RWPE1 (cell line): ENCODE measurements at regions not wholly inside any gene's neighbourhood (a gene's known extent, or its start where the extent isn't known, plus 50 kb on each side); places are given as distances from the start of the nearest gene placed in this dataset.

Experiments used
- CTCF ChIA-PET: fragments of 350-600 bp; sonication (Branson Sonifier 250); formaldehyde crosslinking; extraction: SDS; loops from one replicate; lab custom pipeline; 2021; lab: Yijun Ruan, JAX
- POLR2A ChIA-PET: fragments of 400-600 bp; formaldehyde crosslinking; extraction: SDS; loops from one replicate; lab custom pipeline; 2020; ENCODE audit warnings: antibody characterized with exemption; ENCODE audit not compliant: low non-redundant PET; lab: Yijun Ruan, JAX
- DNase-seq: peaks from one replicate; pipeline ENCODE4 v3.0.0; 2012; ENCODE audit warnings: low spot score
- H3K27ac ChIP-seq: fragments of 450-650 bp; 2 replicates; pipeline ENCODE4 v1.5.1; 2017
- TF ChIP-seq, protein P1 (sequence below): fragments of 450-650 bp; conservative IDR thresholded peaks from 2 replicates; pipeline ENCODE4 v1.5.1; 2017; ENCODE audit warnings: low read depth, mild to moderate bottlenecking

DNA sequence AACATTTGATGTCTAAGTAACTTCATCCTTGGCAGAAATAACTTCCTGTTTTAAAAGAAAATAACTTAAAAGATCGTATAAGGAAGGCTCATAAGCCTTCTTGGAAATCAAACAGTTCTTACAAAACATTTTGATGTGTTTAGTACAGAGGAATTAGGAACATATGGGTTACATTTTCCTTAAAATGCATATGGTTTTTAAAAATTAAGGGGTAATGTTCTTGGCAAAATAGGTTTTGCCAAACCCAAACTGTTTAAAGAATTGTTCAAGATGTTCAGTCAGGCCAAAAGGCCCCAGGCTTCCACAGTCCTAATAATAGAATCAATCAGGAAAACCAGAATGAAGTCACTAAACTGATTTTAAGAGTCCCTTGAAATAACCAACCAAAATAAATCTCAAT is 142.7 kb upstream of the SLC35B3 start:
- TF ChIP-seq, protein P1, sequence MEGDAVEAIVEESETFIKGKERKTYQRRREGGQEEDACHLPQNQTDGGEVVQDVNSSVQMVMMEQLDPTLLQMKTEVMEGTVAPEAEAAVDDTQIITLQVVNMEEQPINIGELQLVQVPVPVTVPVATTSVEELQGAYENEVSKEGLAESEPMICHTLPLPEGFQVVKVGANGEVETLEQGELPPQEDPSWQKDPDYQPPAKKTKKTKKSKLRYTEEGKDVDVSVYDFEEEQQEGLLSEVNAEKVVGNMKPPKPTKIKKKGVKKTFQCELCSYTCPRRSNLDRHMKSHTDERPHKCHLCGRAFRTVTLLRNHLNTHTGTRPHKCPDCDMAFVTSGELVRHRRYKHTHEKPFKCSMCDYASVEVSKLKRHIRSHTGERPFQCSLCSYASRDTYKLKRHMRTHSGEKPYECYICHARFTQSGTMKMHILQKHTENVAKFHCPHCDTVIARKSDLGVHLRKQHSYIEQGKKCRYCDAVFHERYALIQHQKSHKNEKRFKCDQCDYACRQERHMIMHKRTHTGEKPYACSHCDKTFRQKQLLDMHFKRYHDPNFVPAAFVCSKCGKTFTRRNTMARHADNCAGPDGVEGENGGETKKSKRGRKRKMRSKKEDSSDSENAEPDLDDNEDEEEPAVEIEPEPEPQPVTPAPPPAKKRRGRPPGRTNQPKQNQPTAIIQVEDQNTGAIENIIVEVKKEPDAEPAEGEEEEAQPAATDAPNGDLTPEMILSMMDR: no peak
- POLR2A ChIA-PET: no interaction called here

DNA sequence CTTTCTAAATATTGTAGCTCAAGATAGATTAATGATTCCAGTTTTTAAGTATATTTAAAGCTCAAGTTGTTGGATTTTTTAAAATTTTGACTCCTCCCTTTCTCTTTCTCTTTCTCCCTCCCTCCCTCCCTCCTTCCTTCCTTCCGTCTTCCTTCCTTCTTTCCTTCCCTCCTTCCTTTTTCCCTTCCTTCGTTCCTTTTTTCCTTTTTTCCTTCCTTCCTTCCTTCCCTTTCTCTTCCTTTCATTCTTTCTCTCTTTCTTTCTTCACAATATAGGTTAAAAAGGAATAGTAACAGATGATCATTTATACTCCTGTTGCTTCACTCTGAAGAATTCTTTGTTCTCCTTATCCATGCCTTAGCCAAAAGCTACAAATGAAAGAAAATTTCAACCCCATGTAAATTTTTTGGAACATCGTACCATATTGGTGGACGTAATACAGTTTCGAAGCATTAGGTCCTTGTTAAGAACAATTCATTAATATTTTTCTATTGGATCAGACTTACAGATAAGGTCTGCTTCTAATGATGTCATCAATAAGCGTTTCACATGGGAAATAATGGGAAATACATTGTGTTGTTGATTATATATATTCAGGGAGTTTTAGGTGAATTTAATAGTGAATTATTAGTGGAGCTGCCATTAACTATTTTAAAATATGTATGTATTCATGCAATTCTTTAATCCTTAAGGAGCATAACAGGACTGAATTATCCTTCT is 139.6 kb upstream of the SLC35B3 start:
- DNase-seq: no peak
- ChIA-PET CTCF (interaction anchor here (0.6 kb wide), 1 partner anchor 25 kb away, joined by 3 read pairs; no protein-coding TSS in a partner anchor), POLR2A (no interaction called here)
- H3K27ac ChIP-seq: no peak overlapping the region
- TF ChIP-seq, protein P1: no peak

More for the DNA sequence above, 142.7 kb upstream of the SLC35B3 start:
- no peak overlapping the region for H3K27ac ChIP-seq
- no peak for DNase-seq
- CTCF ChIA-PET: no interaction called here

DNA sequence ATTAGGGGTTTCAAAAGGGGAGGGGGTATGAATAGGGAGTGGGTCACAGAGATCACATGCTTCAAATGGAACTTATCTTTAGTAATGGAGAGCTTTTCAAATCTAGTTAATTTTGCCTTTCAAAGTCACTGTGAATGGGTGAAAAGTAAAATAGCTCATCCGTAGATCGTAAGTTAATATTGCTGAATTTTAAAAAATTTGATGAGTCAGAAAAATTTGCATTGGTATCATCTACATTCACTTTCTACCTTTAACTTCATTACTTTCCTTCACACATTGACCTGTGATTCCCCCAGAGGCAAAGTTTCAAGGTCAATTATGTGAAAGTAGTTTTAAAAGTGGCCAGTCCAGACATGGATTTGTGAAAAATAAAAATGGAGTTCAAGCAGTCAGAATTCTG is 139.0 kb upstream of the SLC35B3 start:
- ChIA-PET CTCF (interaction anchor here (0.6 kb wide), 1 partner anchor 1855 kb away, joined by 3 read pairs; no protein-coding TSS in a partner anchor), POLR2A (no interaction called here)
- TF ChIP-seq, protein P1: no peak
- no peak for DNase-seq
- no peak overlapping the region for H3K27ac ChIP-seq

DNA sequence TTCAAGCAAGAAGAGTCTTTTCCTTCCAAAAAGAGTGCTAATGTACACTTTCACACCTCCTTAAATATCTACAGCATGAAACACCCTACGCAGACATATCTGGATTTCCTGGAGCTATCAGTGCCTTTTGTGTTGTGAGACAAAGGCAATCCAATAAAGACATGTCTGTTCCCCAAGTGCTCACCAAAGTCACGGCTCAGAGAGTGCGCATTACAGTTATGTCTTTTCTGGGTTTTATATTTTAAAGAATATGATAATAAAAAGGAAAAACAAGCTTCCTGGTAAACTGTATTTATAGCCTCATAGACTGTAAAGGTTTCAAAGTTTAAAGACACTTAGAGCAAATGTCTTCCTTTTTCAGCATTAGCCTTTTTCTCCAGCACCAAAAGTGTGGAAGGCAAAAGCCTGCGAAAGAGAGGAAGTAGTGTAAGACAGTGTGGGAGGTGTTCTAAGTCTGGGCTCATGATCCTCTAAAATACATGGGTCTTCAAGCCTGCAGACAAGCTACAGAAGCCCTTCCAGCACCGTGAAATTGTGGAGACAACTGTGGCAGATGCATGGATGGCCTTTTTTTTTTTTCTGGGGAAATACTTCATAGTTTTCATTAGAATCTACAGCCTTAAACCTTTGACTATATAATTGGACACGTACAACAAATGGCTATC is 135.0 kb upstream of the SLC35B3 start:
- DNase-seq: no peak
- TF ChIP-seq, protein P1: no peak
- no peak overlapping the region for H3K27ac ChIP-seq
- ChIA-PET POLR2A (no interaction called here), CTCF (no interaction called here)

DNA sequence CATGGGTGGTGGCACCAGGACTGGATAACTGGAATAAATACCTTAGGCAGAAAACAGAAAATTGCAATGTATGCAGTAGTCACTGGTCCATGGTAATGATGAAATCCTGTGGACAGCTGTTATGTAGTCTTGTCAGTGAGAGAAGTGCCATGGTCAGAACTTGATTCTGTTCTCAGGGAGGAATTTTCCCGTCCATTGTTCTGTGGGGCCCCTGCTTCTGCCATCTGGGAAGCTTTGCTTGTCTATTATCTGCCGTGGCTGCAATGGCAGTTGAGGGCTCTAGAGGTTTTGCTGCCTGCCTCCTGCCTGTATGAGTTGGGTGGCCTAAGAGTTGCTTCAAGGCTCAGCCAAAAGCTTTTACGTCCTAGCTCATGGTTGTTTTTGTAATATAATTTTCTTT is 126.8 kb upstream of the SLC35B3 start:
- H3K27ac ChIP-seq: no peak overlapping the region
- ChIA-PET POLR2A (no interaction called here), CTCF (no interaction called here)
- TF ChIP-seq, protein P1: no peak
- no peak for DNase-seq

DNA sequence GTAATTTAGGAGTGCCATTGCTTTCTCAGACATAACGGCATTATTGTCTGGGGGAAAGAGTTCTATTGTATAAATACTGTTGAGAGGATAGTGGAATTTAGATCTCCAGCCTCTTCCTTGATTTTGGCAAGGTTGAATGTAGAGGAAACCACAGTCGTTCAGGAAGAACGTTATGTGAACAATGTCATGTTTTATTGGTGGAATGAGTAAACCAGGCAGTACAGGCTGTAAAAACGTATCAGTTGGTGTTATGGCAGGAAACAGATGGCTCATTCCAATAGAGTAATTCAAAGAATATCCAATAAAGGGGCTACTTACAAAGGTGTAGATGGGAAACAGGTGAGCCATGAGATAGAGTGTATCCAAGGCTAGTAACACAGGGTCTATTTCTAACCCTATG is 123.6 kb upstream of the SLC35B3 start:
- TF ChIP-seq, protein P1: no peak
- POLR2A ChIA-PET: no interaction called here

More for the DNA sequence above, 123.6 kb upstream of the SLC35B3 start:
- H3K27ac ChIP-seq: no peak overlapping the region
- CTCF ChIA-PET: no interaction called here
- DNase-seq: no peak
